ENCODE measurements at regions not wholly inside any gene's neighbourhood (a gene's known extent, or its start where the extent isn't known, plus 50 kb on each side); places are given as distances from the start of the nearest gene placed in this dataset.

- no peaks in the 10 kb centered on the region for H3K27me3 Mint-ChIP-seq
- no peaks in the 10 kb centered on the region for H3K36me3 Mint-ChIP-seq (ENCODE audit: low read depth)
- no peak overlapping the region for H3K27ac Mint-ChIP-seq
- no peak for DNase-seq
- H3K4me1 Mint-ChIP-seq = no peaks in the 10 kb centered on the region
- H3K9me3 Mint-ChIP-seq = no peaks in the 10 kb centered on the region
- H3K4me3 Mint-ChIP-seq = no peak overlapping the region
- ChIA-PET POLR2A (no interaction called here), CTCF (no interaction called here)
These were observed 565.2 kb downstream of the TCERG1L start for GRCh38 chr10:130746311-130746710.

DNA sequence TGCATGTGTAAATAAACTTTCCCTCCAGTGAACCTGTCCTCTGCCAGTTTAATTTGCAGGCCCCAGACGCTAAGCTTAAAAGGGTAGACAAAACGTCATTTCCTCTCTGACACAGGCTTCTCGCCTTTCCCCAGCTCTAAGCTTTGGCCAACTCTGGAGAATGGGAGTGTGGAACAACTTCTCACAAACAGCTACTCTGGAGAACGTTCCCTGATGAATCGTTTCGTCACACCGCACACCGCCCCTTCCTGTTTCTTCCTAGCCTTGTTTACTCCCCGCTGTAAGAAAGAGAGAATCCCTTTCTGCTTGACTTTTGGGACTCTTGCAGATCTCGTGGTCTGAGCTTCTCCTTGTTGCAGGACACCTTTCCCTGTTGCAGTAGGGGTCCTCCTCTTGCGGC, 564.2 kb downstream of the TCERG1L start:
- ChIA-PET CTCF (no interaction called here), POLR2A (no interaction called here)
- H3K36me3 Mint-ChIP-seq (ENCODE audit: low read depth) = no peaks in the 10 kb centered on the region
- H3K27ac Mint-ChIP-seq = no peak overlapping the region
- no peaks in the 10 kb centered on the region for H3K4me1 Mint-ChIP-seq
- H3K4me3 Mint-ChIP-seq = no peak overlapping the region
- no peak for DNase-seq
- no peaks in the 10 kb centered on the region for H3K27me3 Mint-ChIP-seq
- no peaks in the 10 kb centered on the region for H3K9me3 Mint-ChIP-seq

DNA sequence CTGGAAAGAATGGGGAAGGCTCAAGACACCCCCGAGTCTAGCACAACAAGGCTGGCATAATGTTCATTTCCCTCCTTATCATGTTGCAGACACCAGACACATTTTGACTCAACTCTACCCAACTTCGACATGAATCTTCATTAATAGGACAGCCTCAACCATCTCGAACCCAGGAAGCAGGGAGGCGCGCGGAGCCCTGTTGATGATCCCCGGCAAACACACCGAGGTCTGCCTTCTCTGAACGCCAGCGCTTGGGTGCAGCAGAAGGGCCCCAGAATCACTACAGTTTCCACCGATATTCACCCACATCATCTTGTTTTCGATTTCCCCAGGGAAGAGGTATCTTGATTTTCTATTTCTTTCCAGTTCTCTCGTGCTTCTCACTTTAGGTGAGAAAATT, 563.6 kb downstream of the TCERG1L start:
- POLR2A ChIA-PET = no interaction called here
- Mint-ChIP-seq H3K36me3 (ENCODE audit: low read depth) (no peaks in the 10 kb centered on the region), H3K4me3 (no peak overlapping the region), H3K27me3 (no peaks in the 10 kb centered on the region), H3K4me1 (no peaks in the 10 kb centered on the region), H3K27ac (no peak overlapping the region), H3K9me3 (no peaks in the 10 kb centered on the region)
- CTCF ChIA-PET = interaction anchor here (0.6 kb wide), 1 partner anchor 165 kb away, joined by 5 read pairs; no protein-coding TSS in a partner anchor
- no peak for DNase-seq

GRCh38 chr10:130748409-130749057, 563.0 kb downstream of the TCERG1L start:
- Mint-ChIP-seq H3K4me3 (no peak overlapping the region), H3K36me3 (ENCODE audit: low read depth) (no peaks in the 10 kb centered on the region), H3K27me3 (no peaks in the 10 kb centered on the region), H3K4me1 (no peaks in the 10 kb centered on the region), H3K27ac (no peak overlapping the region), H3K9me3 (no peaks in the 10 kb centered on the region)
- POLR2A ChIA-PET = no interaction called here
- DNase-seq = no peak
- CTCF ChIA-PET = interaction anchor here (0.6 kb wide), 1 partner anchor 166 kb away, joined by 5 read pairs; no protein-coding TSS in a partner anchor

DNA sequence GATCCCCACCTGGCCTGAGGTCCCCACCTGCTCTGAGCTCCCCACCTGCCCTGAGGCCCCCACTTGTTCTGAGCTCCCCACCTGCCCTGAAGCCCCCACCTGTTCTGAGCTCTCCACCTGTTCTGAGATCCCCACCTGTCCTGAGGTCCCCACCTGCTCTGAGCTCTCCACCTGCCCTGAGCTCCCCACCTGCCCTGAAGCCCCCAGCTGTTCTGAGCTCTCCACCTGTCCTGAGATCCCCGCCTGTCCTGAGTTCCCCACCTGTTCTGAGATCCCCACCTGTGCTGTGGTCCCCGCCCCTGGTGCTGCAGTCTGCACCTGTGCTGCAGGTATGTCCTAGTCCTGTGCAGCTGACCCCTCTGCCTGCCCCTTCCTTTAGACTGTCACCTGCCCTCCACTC, 561.6 kb downstream of the TCERG1L start:
- POLR2A ChIA-PET = no interaction called here
- no peak for DNase-seq
- Mint-ChIP-seq H3K27me3 (no peaks in the 10 kb centered on the region), H3K27ac (no peak overlapping the region), H3K4me3 (no peak overlapping the region), H3K9me3 (peaks cover 3% of the 10 kb centered on the region), H3K4me1 (no peaks in the 10 kb centered on the region), H3K36me3 (ENCODE audit: low read depth) (no peaks in the 10 kb centered on the region)
- CTCF ChIA-PET = no interaction called here

- ChIA-PET CTCF (no interaction called here), POLR2A (no interaction called here)
- Mint-ChIP-seq H3K27ac (no peak overlapping the region), H3K9me3 (peaks cover 4% of the 10 kb centered on the region), H3K4me3 (no peak overlapping the region), H3K27me3 (no peaks in the 10 kb centered on the region), H3K36me3 (ENCODE audit: low read depth) (no peaks in the 10 kb centered on the region), H3K4me1 (no peaks in the 10 kb centered on the region)
- no peak for DNase-seq
These were observed 561.1 kb downstream of the TCERG1L start for GRCh38 chr10:130750441-130750840.

DNA sequence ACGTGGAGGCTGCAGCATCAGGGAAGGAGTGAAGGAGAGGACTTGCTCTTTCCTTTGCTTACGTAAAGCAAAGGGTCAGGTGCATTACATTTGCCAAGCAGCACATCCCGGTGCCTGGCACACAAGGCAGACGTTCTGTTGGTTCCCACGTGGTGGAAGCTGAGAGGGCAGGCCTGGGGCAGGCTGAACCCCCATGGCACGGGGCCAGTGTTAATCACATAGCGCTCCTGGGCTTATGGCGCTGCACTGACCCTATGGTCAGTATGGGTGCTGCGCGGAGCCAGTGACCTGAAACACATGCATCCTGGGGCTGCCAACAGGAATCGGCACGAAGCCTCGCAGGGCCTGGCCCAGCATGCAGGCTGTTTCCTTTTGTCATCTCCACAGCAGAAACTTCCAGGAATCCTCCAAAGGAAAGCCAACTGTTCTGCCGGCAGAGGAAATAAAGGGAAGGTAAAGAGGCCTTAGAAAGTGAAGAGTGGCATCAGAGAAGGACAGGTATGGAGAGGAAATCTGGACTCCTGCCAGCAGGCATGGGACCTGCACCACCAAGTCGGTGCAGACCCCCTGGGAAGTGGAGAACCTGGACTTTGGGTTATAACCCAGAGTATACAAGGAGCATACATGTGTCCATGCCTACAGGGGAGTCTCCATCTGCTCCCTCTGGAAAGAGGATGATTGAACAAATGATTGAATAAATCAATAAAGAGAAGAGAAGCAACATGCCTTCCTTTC, 560.2 kb downstream of the TCERG1L start:
- H3K27ac Mint-ChIP-seq = no peak overlapping the region
- ChIA-PET POLR2A (no interaction called here), CTCF (no interaction called here)
- no peak for DNase-seq
- no peaks in the 10 kb centered on the region for H3K36me3 Mint-ChIP-seq (ENCODE audit: low read depth)
- no peak overlapping the region for H3K4me3 Mint-ChIP-seq
- peaks cover 4% of the 10 kb centered on the region for H3K9me3 Mint-ChIP-seq
- no peaks in the 10 kb centered on the region for H3K27me3 Mint-ChIP-seq
- H3K4me1 Mint-ChIP-seq = no peaks in the 10 kb centered on the region

- H3K27ac Mint-ChIP-seq = no peak overlapping the region
- DNase-seq = no peak
- POLR2A ChIA-PET = no interaction called here
- H3K4me3 Mint-ChIP-seq = no peak overlapping the region
- CTCF ChIA-PET = no interaction called here
- peaks cover 4% of the 10 kb centered on the region for H3K9me3 Mint-ChIP-seq
- no peaks in the 10 kb centered on the region for H3K27me3 Mint-ChIP-seq
- H3K4me1 Mint-ChIP-seq = no peaks in the 10 kb centered on the region
- no peaks in the 10 kb centered on the region for H3K36me3 Mint-ChIP-seq (ENCODE audit: low read depth)
These were observed 559.7 kb downstream of the TCERG1L start for GRCh38 chr10:130751851-130752250.

GRCh38 chr10:130756651-130757050, 554.9 kb downstream of the TCERG1L start:
- no peaks in the 10 kb centered on the region for H3K27me3 Mint-ChIP-seq
- no peak for DNase-seq
- H3K4me3 Mint-ChIP-seq = no peak overlapping the region
- POLR2A ChIA-PET = no interaction called here
- H3K9me3 Mint-ChIP-seq = peaks cover 4% of the 10 kb centered on the region
- H3K36me3 Mint-ChIP-seq (ENCODE audit: low read depth) = no peaks in the 10 kb centered on the region
- H3K4me1 Mint-ChIP-seq = no peaks in the 10 kb centered on the region
- H3K27ac Mint-ChIP-seq = no peak overlapping the region
- CTCF ChIA-PET = no interaction called here

- no peak for DNase-seq
- Mint-ChIP-seq H3K4me1 (no peaks in the 10 kb centered on the region), H3K27ac (no peak overlapping the region), H3K36me3 (ENCODE audit: low read depth) (no peaks in the 10 kb centered on the region), H3K27me3 (no peaks in the 10 kb centered on the region), H3K9me3 (peaks cover 4% of the 10 kb centered on the region), H3K4me3 (no peak overlapping the region)
- ChIA-PET POLR2A (no interaction called here), CTCF (no interaction called here)
These were observed 554.2 kb downstream of the TCERG1L start for GRCh38 chr10:130757271-130757670.

DNA sequence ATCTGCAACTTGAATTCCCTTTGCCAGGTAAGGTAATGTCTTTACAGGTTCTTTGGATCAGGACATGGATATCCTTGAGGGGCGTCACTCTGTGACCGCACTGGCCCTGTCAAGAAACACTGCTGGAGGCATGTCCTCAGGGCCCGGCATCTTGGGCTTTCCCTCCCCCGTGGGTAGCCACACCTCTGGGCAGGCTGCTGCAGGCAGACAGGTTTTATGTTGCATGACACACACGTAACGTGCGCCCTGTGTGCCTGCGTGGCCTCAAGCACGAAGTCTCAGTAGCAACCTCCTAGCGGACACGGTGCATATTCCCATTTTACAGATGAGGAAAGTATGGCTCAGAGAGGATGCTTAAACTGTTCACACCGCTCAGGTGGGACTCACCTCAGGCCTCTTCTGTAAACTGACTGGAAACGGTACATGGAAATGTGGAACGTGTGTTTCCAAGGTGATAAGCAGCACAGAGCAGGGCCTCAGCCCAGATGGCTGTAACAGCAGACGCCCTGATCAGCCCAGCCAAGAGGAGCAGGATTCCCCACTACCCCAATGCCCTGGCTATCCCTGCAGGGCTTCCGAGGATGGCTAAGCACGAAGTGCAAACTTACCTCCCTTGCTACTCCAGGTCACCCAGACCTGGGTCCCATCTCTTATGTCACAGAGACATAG, 553.6 kb downstream of the TCERG1L start:
- CTCF ChIA-PET = no interaction called here
- Mint-ChIP-seq H3K36me3 (ENCODE audit: low read depth) (no peaks in the 10 kb centered on the region), H3K9me3 (peaks cover 4% of the 10 kb centered on the region), H3K27me3 (no peaks in the 10 kb centered on the region), H3K4me1 (no peaks in the 10 kb centered on the region), H3K4me3 (no peak overlapping the region), H3K27ac (no peak overlapping the region)
- POLR2A ChIA-PET = no interaction called here
- no peak for DNase-seq

DNA sequence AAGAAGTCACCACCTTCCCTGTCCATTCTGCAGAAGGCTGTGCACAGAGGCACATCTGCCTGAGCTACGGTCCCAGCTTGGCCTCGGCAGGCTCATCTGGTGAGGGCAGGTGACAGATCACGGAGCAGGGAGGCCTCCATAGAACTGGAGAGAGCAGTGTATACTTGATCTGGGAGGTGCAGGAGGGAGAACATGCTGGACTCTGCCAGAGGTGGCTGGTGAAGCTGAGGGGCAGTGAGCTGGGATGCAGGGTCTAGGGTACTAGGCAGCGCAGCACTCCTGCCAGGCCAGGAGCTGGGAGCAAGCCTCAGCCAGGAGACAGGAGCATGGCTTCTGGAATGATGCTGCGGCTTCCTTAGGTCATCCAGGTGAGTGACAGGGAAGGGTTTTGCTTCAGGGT, 553.0 kb downstream of the TCERG1L start:
- DNase-seq = no peak
- Mint-ChIP-seq H3K9me3 (peaks cover 7% of the 10 kb centered on the region), H3K4me3 (no peak overlapping the region), H3K36me3 (ENCODE audit: low read depth) (no peaks in the 10 kb centered on the region), H3K27me3 (no peaks in the 10 kb centered on the region), H3K4me1 (no peaks in the 10 kb centered on the region), H3K27ac (no peak overlapping the region)
- ChIA-PET CTCF (no interaction called here), POLR2A (no interaction called here)

DNA sequence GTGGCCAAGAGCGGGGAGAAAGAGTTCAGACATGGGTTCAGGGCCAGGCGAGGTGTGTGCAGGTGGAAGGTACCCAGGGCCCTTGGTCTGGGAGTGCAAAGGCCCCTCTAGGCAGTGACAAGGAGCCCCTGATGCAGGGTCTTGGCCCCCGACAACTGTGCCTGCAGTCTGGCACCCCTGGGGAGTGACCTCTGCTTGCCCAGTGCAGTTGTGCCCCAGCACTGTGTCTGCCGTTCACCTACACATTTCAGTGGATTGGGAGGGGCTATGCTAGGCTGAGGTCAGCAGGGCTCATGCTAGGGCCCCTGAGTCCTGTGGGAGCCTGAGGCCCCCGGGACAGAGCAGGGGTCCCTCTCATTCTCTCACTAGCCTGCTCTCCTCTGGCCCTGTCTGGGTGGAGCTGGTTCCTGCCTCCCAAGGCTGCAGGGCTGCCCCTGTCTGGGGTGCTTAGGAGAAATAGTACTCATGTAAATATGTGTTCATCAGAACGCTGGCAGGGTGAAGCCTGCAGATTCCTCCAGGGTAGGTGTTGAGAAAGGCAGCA, 550.4 kb downstream of the TCERG1L start:
- peaks cover 3% of the 10 kb centered on the region for H3K9me3 Mint-ChIP-seq
- no peak overlapping the region for H3K4me3 Mint-ChIP-seq
- POLR2A ChIA-PET = no interaction called here
- CTCF ChIA-PET = no interaction called here
- no peak overlapping the region for H3K27ac Mint-ChIP-seq
- no peak for DNase-seq
- H3K36me3 Mint-ChIP-seq (ENCODE audit: low read depth) = no peaks in the 10 kb centered on the region
- H3K27me3 Mint-ChIP-seq = no peaks in the 10 kb centered on the region
- H3K4me1 Mint-ChIP-seq = no peaks in the 10 kb centered on the region
